CD14-positive monocyte (primary cell): ENCODE measurements at regions not wholly inside any gene's neighbourhood (a gene's known extent, or its start where the extent isn't known, plus 50 kb on each side); places are given as distances from the start of the nearest gene placed in this dataset.

ENCODE experiments used
- DNase-seq, 3 donors: peaks; one replicate each; pipeline ENCODE4 v3.0.0-alpha.2; 2011 to 2022
- H2AFZ ChIP-seq: 2 replicates; pipeline ENCODE4 v1.6.0; 2012; ENCODE audit warnings: mild to moderate bottlenecking, low read depth, low read length, inconsistent platforms; ENCODE audit not compliant: insufficient read depth, poor library complexity, severe bottlenecking
- H3K27ac ChIP-seq, 2 donors: 1 replicate in 1 of 2; 2 replicates in 1 of 2; pipeline ENCODE4 v1.5.1; 2012 to 2013; ENCODE audit warnings: low read length in 2 of 2, control low read depth in 1 of 2, inconsistent platforms in 1 of 2, low read depth in 1 of 2, mild to moderate bottlenecking in 1 of 2
- H3K27me3 ChIP-seq, 2 donors: one replicate each; pipeline versions ENCODE4 v1.6.0 to v1.6.1; 2011 to 2013; ENCODE audit warnings: low read length in 2 of 2; ENCODE audit not compliant: control insufficient read depth in 2 of 2, insufficient read depth in 2 of 2
- H3K36me3 ChIP-seq, 2 donors: replicated peaks in 1 of 2; 1 replicate in 1 of 2; 2 replicates in 1 of 2; pipeline versions ENCODE4 v1.5.1 to v1.6.1; 2012 to 2013; ENCODE audit warnings: low read length in 2 of 2, control low read depth in 1 of 2, inconsistent platforms in 1 of 2, mild to moderate bottlenecking in 1 of 2; ENCODE audit not compliant: insufficient read depth in 2 of 2, control insufficient read depth in 1 of 2
- H3K4me1 ChIP-seq, 2 donors: 1 replicate in 1 of 2; 2 replicates in 1 of 2; pipeline versions ENCODE4 v1.5.1 to v1.6.1; 2012 to 2013; ENCODE audit warnings: low read length in 2 of 2, control low read depth in 1 of 2, inconsistent platforms in 1 of 2, mild to moderate bottlenecking in 1 of 2, moderate library complexity in 1 of 2; ENCODE audit not compliant: insufficient read depth in 2 of 2, control insufficient read depth in 1 of 2
- H3K4me2 ChIP-seq: replicated peaks from 2 replicates; pipeline ENCODE3; 2012; ENCODE audit warnings: low read length, moderate library complexity, mild to moderate bottlenecking; ENCODE audit not compliant: poor library complexity, severe bottlenecking; ENCODE audit errors: extremely low read depth
- H3K4me3 ChIP-seq, 3 experiments: fragments of 200-600 bp in 1 of 3; sonication (generic) in 1 of 3; replicated peaks in 1 of 3; 1 replicate in 2 of 3; 2 replicates in 1 of 3; pipeline ENCODE4 v1.5.1; 2011 to 2013; ENCODE audit warnings: low read length in 3 of 3, mild to moderate bottlenecking in 3 of 3, control low read depth in 2 of 3, low read depth in 2 of 3, inconsistent platforms in 1 of 3, moderate library complexity in 1 of 3
- H3K79me2 ChIP-seq: 2 replicates; pipeline ENCODE4 v1.6.0; 2012; ENCODE audit warnings: mild to moderate bottlenecking, control low read depth, inconsistent platforms, low read length, moderate library complexity; ENCODE audit not compliant: insufficient read depth
- H3K9ac ChIP-seq: 2 replicates; pipeline ENCODE4 v1.6.0; 2017; ENCODE audit warnings: low read length, mild to moderate bottlenecking; ENCODE audit not compliant: insufficient read depth, poor library complexity, severe bottlenecking
- H3K9me3 ChIP-seq, 2 donors: replicated peaks in 1 of 2; 1 replicate in 1 of 2; 2 replicates in 1 of 2; pipeline versions ENCODE4 v1.5.1 to v1.6.1; 2012 to 2013; ENCODE audit warnings: low read length in 2 of 2, control low read depth in 1 of 2; ENCODE audit not compliant: control insufficient read depth in 1 of 2, insufficient read depth in 1 of 2
- H4K20me1 ChIP-seq: 2 replicates; pipeline ENCODE4 v1.6.0; 2012; ENCODE audit warnings: mild to moderate bottlenecking, low read length, control low read depth, moderate library complexity; ENCODE audit not compliant: insufficient read depth
- H3K27ac Mint-ChIP-seq, 7 donors: one replicate each; pipeline ENCODE4 v1.8.0; 2020; ENCODE audit warnings: mild to moderate bottlenecking in 7 of 7, mixed read lengths in 7 of 7, moderate library complexity in 6 of 7, inconsistent platforms in 2 of 7
- H3K27me3 Mint-ChIP-seq, 3 donors: one replicate each; pipeline ENCODE4 v1.8.0; 2021 to 2022; ENCODE audit warnings: low read depth in 3 of 3, mild to moderate bottlenecking in 3 of 3, mixed read lengths in 3 of 3, moderate library complexity in 3 of 3, inconsistent platforms in 1 of 3
- H3K36me3 Mint-ChIP-seq, 2 donors: one replicate each; pipeline ENCODE4 v1.8.0; 2020; ENCODE audit warnings: mixed read lengths in 2 of 2, inconsistent platforms in 1 of 2, mild to moderate bottlenecking in 1 of 2
- H3K4me1 Mint-ChIP-seq: one replicate; pipeline ENCODE4 v1.8.0; 2020; ENCODE audit warnings: mild to moderate bottlenecking, mixed read lengths
- H3K4me3 Mint-ChIP-seq, 2 donors: one replicate each; pipeline ENCODE4 v1.8.0; 2020; ENCODE audit warnings: mild to moderate bottlenecking in 2 of 2, mixed read lengths in 2 of 2, moderate library complexity in 1 of 2
- H3K9me3 Mint-ChIP-seq, 7 donors: one replicate each; pipeline ENCODE4 v1.8.0; 2020 to 2022; ENCODE audit warnings: mixed read lengths in 7 of 7, mild to moderate bottlenecking in 6 of 7, moderate library complexity in 6 of 7, inconsistent platforms in 2 of 7
- WGBS: methylation state at CpG from one replicate; pipeline ENCODE4 v1.1.5; 2013; ENCODE audit warnings: missing lambda C conversion rate; ENCODE audit not compliant: insufficient coverage; 5-methylcytosine and 5-hydroxymethylcytosine counted together
- intact Hi-C, 2 donors: fragments of 100-400 bp; cut with micrococcal nuclease; formaldehyde crosslinking; loops; one replicate each; pipeline versions ENCODE4 v1.15.0 to v1.15.1; 2023
- TF ChIP-seq, protein P1 (sequence below): fragments of 200-600 bp; IDR thresholded peaks from one replicate; pipeline ENCODE4 v1.8.0; 2022; ENCODE audit warnings: antibody characterized with exemption, mild to moderate bottlenecking

DNA sequence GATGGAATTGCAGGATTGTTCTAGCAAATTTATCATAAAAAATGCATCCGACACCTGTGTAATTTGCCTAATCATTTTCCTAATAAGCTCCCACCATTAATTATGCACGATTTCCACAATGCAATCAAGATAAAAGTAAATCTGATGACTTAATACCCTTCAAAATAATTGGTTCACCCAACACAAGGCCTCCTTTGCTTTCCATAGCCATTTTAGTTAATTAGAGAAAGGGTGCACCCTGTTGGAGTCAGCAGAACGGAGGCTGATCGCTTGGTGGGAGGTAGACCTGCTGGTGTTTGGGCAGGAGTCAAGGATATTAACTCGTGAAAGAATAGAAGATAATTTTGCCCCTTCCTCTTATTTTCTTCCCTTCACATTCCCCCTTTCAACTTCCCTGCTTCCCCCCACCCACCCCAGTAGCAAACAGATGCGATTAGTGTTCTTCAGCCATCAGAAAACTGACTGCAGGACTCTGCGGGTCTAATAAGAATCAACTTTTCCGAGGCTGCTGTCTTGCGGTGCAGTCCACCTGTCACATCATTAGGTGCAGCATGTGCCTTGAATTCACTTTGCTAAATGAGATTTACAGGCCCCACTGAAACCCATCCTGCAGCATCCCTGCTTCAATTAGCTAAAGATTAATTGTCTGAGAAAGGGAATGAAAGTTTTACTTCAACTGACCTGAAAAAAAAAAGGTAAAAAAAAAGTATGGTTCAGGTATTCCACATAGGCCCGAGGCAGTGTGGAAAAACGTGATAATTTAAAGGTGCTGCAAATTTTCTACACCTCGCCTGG, 553.7 kb upstream of the LMO3 start:
- Mint-ChIP-seq H3K36me3 (no peaks in the 10 kb centered on the region), H3K9me3 (peaks cover 0 to 2% (median 0%) of the 10 kb centered on the region in 7 donors), H3K4me3 (no peak overlapping the region), H3K4me1 (no peaks in the 10 kb centered on the region), H3K27me3 (peaks cover 0 to 1% (median 0%) of the 10 kb centered on the region in 3 donors), H3K27ac (no peak overlapping the region)
- no peaks in the 10 kb centered on the region for H3K79me2 ChIP-seq
- no peak for DNase-seq
- intact Hi-C loops: no loop called here
- 90% methylated on average over 4 of the region's 12 CpGs for WGBS
- no peak overlapping the region for H3K9ac ChIP-seq
- H3K4me2 ChIP-seq: no peak overlapping the region
- H3K27me3 ChIP-seq: no peaks in the 10 kb centered on the region
- no peak overlapping the region for H3K27ac ChIP-seq
- no peaks in the 10 kb centered on the region for H3K9me3 ChIP-seq
- no peaks in the 10 kb centered on the region for H4K20me1 ChIP-seq
- TF ChIP-seq, protein P1, sequence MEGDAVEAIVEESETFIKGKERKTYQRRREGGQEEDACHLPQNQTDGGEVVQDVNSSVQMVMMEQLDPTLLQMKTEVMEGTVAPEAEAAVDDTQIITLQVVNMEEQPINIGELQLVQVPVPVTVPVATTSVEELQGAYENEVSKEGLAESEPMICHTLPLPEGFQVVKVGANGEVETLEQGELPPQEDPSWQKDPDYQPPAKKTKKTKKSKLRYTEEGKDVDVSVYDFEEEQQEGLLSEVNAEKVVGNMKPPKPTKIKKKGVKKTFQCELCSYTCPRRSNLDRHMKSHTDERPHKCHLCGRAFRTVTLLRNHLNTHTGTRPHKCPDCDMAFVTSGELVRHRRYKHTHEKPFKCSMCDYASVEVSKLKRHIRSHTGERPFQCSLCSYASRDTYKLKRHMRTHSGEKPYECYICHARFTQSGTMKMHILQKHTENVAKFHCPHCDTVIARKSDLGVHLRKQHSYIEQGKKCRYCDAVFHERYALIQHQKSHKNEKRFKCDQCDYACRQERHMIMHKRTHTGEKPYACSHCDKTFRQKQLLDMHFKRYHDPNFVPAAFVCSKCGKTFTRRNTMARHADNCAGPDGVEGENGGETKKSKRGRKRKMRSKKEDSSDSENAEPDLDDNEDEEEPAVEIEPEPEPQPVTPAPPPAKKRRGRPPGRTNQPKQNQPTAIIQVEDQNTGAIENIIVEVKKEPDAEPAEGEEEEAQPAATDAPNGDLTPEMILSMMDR: no peak
- no peak overlapping the region for H2AFZ ChIP-seq
- no peaks in the 10 kb centered on the region for H3K36me3 ChIP-seq
- no peak overlapping the region for H3K4me3 ChIP-seq
- H3K4me1 ChIP-seq: no peaks in the 10 kb centered on the region

DNA sequence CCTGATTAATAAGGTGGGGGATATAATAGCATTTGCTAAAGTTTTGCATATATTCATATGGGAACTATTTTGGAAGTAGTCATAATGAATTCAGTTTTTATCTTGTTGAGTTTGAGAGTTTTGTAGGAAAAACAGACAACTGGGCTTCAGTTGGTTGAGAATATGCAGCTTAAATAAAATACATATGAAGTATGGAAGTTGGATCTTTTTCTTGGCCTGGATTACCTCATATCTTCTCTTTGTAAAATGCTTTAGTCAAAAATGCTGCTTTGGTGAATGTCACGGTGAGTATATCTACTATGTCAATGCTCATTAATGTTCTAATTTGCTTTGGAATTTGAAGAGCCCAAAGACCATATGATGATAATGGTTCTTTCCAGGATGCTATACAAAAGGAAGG, 552.2 kb upstream of the LMO3 start:
- TF ChIP-seq, protein P1: no peak
- Histone ChIP-seq H3K9me3 (peaks cover 0 to 4% of the 10 kb centered on the region in 2 donors), H4K20me1 (no peaks in the 10 kb centered on the region), H3K9ac (no peak overlapping the region), H3K36me3 (no peaks in the 10 kb centered on the region), H3K4me1 (no peaks in the 10 kb centered on the region), H3K27ac (no peak overlapping the region), H3K4me2 (no peak overlapping the region), H3K79me2 (no peaks in the 10 kb centered on the region), H2AFZ (no peak overlapping the region), H3K27me3 (no peaks in the 10 kb centered on the region), H3K4me3 (no peak overlapping the region)
- Mint-ChIP-seq H3K9me3 (peaks cover 0 to 3% (median 2%) of the 10 kb centered on the region in 7 donors), H3K36me3 (no peaks in the 10 kb centered on the region), H3K27ac (no peak overlapping the region), H3K27me3 (peaks cover 0 to 1% (median 0%) of the 10 kb centered on the region in 3 donors), H3K4me1 (no peaks in the 10 kb centered on the region), H3K4me3 (no peak overlapping the region)
- no peak for DNase-seq
- intact Hi-C loops: no loop called here
- no CpG with 5 or more reads among the region's 1 CpG for WGBS
